PC-9 (cell line): ENCODE measurements at regions not wholly inside any gene's neighbourhood (a gene's known extent, or its start where the extent isn't known, plus 50 kb on each side); places are given as distances from the start of the nearest gene placed in this dataset.

Source experiments
- CTCF ChIP-seq: fragments of 200-600 bp; sonication (generic); conservative IDR thresholded peaks from 2 replicates; pipeline ENCODE4 v1.6.1; 2017; ENCODE audit warnings: mixed run types, antibody characterized with exemption, mild to moderate bottlenecking, moderate library complexity
- EZH2 ChIP-seq: fragments of 200-600 bp; sonication (generic); IDR thresholded peaks from 2 replicates; pipeline ENCODE4 v1.8.0; 2017; ENCODE audit warnings: antibody characterized with exemption, low read depth

DNA sequence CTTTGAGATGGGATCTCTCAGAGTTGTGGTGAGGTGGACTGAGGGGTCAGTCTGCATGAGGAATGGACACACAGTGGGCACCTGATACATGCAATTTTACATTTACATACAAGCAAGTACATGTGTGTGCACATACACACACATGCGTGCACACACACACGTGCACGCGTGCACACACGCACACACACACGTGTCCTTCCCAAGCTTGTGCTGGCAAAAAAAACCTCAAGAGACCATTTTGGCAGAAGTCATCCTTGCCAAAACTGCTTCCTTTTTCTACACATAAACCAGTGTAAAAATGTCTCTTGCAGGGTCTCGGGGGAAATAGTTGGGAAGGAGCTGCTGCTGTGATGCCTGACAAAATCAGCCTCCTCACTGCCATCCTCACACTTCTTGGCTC is 279.5 kb upstream of the POU3F3 start:
- no peak for TF ChIP-seq CTCF
- no peak for TF ChIP-seq EZH2
